H1 (cell line): ENCODE measurements at regions not wholly inside any gene's neighbourhood (a gene's known extent, or its start where the extent isn't known, plus 50 kb on each side); places are given as distances from the start of the nearest gene placed in this dataset.

Experiments used
- ATF2 ChIP-seq: IDR thresholded peaks from 2 replicates; pipeline ENCODE4 v1.6.1; 2012; ENCODE audit warnings: low read length, inconsistent platforms
- FOSL1 ChIP-seq: IDR thresholded peaks from 2 replicates; pipeline ENCODE4 v1.6.1; 2011; ENCODE audit warnings: mild to moderate bottlenecking, low read depth, low read length, moderate library complexity; ENCODE audit not compliant: insufficient read depth
- KDM4A ChIP-seq: IDR thresholded peaks from one replicate; pipeline ENCODE4 v1.7.1; 2012; ENCODE audit warnings: low read depth, mild to moderate bottlenecking, moderate library complexity, low read length, inconsistent platforms; ENCODE audit not compliant: severe bottlenecking
- TF ChIP-seq, protein P1 (sequence below), 3 experiments: IDR thresholded peaks; 1 replicate in 2 of 3; 2 replicates in 1 of 3; pipeline versions ENCODE4 v1.5.1 to v1.6.1; 2011; ENCODE audit warnings: low read length in 3 of 3, mild to moderate bottlenecking in 3 of 3, inconsistent platforms in 2 of 3, low read depth in 1 of 3, moderate library complexity in 1 of 3; ENCODE audit not compliant: insufficient read depth in 1 of 3; ENCODE audit errors: control extremely low read depth in 1 of 3

- TF ChIP-seq KDM4A, result no peak
- no peak for TF ChIP-seq ATF2
- TF ChIP-seq, protein P1, sequence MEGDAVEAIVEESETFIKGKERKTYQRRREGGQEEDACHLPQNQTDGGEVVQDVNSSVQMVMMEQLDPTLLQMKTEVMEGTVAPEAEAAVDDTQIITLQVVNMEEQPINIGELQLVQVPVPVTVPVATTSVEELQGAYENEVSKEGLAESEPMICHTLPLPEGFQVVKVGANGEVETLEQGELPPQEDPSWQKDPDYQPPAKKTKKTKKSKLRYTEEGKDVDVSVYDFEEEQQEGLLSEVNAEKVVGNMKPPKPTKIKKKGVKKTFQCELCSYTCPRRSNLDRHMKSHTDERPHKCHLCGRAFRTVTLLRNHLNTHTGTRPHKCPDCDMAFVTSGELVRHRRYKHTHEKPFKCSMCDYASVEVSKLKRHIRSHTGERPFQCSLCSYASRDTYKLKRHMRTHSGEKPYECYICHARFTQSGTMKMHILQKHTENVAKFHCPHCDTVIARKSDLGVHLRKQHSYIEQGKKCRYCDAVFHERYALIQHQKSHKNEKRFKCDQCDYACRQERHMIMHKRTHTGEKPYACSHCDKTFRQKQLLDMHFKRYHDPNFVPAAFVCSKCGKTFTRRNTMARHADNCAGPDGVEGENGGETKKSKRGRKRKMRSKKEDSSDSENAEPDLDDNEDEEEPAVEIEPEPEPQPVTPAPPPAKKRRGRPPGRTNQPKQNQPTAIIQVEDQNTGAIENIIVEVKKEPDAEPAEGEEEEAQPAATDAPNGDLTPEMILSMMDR (IDR thresholded peaks at IDR 0.05; ENCODE audit: control extremely low read depth in 1 of 3, insufficient read depth in 1 of 3, low read depth in 1 of 3, low read length in 3 of 3), result no peak
- TF ChIP-seq FOSL1, result no peak
Observed at GRCh38 chr11:127815331-127815730, 772.0 kb downstream of the ETS1 start.
